ENCODE measurements at regions not wholly inside any gene's neighbourhood (a gene's known extent, or its start where the extent isn't known, plus 50 kb on each side); places are given as distances from the start of the nearest gene placed in this dataset.

- DNase-seq (ENCODE audit: low read depth): no peak
These were observed 207.1 kb downstream of the UACA start for GRCh38 chr15:70556151-70556741.

- DNase-seq (ENCODE audit: low read depth): no peak
These were observed 207.6 kb downstream of the UACA start for GRCh38 chr15:70555713-70556112.

- DNase-seq (ENCODE audit: low read depth): no peak
These were observed 215.4 kb downstream of the UACA start for GRCh38 chr15:70547846-70548487.

GRCh38 chr15:70545526-70545925, 217.8 kb downstream of the UACA start:
- DNase-seq (ENCODE audit: low read depth): no peak

GRCh38 chr15:70541511-70541910, 221.8 kb downstream of the UACA start:
- no peak for DNase-seq (ENCODE audit: low read depth)

GRCh38 chr15:70539912-70540530, 223.3 kb downstream of the UACA start:
- DNase-seq (ENCODE audit: low read depth): no peak

- no peak for DNase-seq (ENCODE audit: low read depth)
These were observed 223.9 kb downstream of the UACA start for GRCh38 chr15:70539409-70539808.

- no peak for DNase-seq (ENCODE audit: low read depth)
These were observed 225.1 kb downstream of the UACA start for GRCh38 chr15:70538278-70538677.

GRCh38 chr15:70535955-70536338, 227.4 kb downstream of the UACA start:
- DNase-seq (ENCODE audit: low read depth): no peak

GRCh38 chr15:70535071-70535954, 228.0 kb downstream of the UACA start:
- DNase-seq (ENCODE audit: low read depth): peak; percentile 36

GRCh38 chr15:70533931-70534742, 229.2 kb downstream of the UACA start:
- no peak for DNase-seq (ENCODE audit: low read depth)

GRCh38 chr15:70532531-70533186, 230.7 kb downstream of the UACA start:
- DNase-seq (ENCODE audit: low read depth): no peak

- no peak for DNase-seq (ENCODE audit: low read depth)
These were observed 231.8 kb downstream of the UACA start for GRCh38 chr15:70531576-70531975.

- DNase-seq (ENCODE audit: low read depth): no peak
These were observed 232.5 kb downstream of the UACA start for GRCh38 chr15:70530906-70531305.

- DNase-seq (ENCODE audit: low read depth): no peak
These were observed 232.9 kb downstream of the UACA start for GRCh38 chr15:70530503-70530902.

GRCh38 chr15:70530017-70530499, 233.3 kb downstream of the UACA start:
- no peak for DNase-seq (ENCODE audit: low read depth)

- DNase-seq (ENCODE audit: low read depth): no peak
These were observed 234.5 kb downstream of the UACA start for GRCh38 chr15:70528816-70529215.

GRCh38 chr15:70528270-70528706, 235.1 kb downstream of the UACA start:
- peak; percentile 35 for DNase-seq (ENCODE audit: low read depth)

GRCh38 chr15:70526974-70527325, 236.4 kb downstream of the UACA start:
- no peak for DNase-seq (ENCODE audit: low read depth)

GRCh38 chr15:70526221-70526973, 237.0 kb downstream of the UACA start:
- DNase-seq (ENCODE audit: low read depth): no peak

Measured in activated T-cell treated with anti-CD3 and anti-CD28 coated beads for 48 hours (primary cell).